ENCODE measurements at regions not wholly inside any gene's neighbourhood (a gene's known extent, or its start where the extent isn't known, plus 50 kb on each side); places are given as distances from the start of the nearest gene placed in this dataset.

- DNase-seq = no peak
These were observed 81.0 kb upstream of the KLHL25 start for GRCh38 chr15:85875756-85876155.

GRCh38 chr15:85878828-85879225 lies 84.1 kb upstream of the KLHL25 start:
- Histone ChIP-seq H3K27me3 (ENCODE audit: control insufficient read depth, insufficient read depth, low read length) (no peaks in the 10 kb centered on the region), H3K36me3 (replicated peaks; ENCODE audit: control insufficient read depth, insufficient read depth, low read length) (no peaks in the 10 kb centered on the region), H3K4me3 (ENCODE audit: insufficient read depth, low read depth, low read length) (no peak overlapping the region)
- no peak for DNase-seq

More at GRCh38 chr15:85875756-85876155, 81.0 kb upstream of the KLHL25 start:
- Histone ChIP-seq H3K4me3 (ENCODE audit: insufficient read depth, low read depth, low read length) (no peak overlapping the region), H3K27me3 (ENCODE audit: control insufficient read depth, insufficient read depth, low read length) (no peaks in the 10 kb centered on the region), H3K36me3 (replicated peaks; ENCODE audit: control insufficient read depth, insufficient read depth, low read length) (no peaks in the 10 kb centered on the region)

- H3K27me3 ChIP-seq (ENCODE audit: control insufficient read depth, insufficient read depth, low read length) = no peaks in the 10 kb centered on the region
- no peak overlapping the region for H3K4me3 ChIP-seq (ENCODE audit: insufficient read depth, low read depth, low read length)
- no peaks in the 10 kb centered on the region for H3K36me3 ChIP-seq (replicated peaks; ENCODE audit: control insufficient read depth, insufficient read depth, low read length)
- DNase-seq = no peak
These were observed 84.8 kb upstream of the KLHL25 start for GRCh38 chr15:85879334-85880163.

- no peaks in the 10 kb centered on the region for H3K27me3 ChIP-seq (ENCODE audit: control insufficient read depth, insufficient read depth, low read length)
- no peak for DNase-seq
- H3K36me3 ChIP-seq (replicated peaks; ENCODE audit: control insufficient read depth, insufficient read depth, low read length) = no peaks in the 10 kb centered on the region
- H3K4me3 ChIP-seq (ENCODE audit: insufficient read depth, low read depth, low read length) = no peak overlapping the region
These were observed 85.9 kb upstream of the KLHL25 start for GRCh38 chr15:85880501-85881190.

- Histone ChIP-seq H3K36me3 (replicated peaks; ENCODE audit: control insufficient read depth, insufficient read depth, low read length) (no peaks in the 10 kb centered on the region), H3K4me3 (ENCODE audit: insufficient read depth, low read depth, low read length) (no peak overlapping the region), H3K27me3 (ENCODE audit: control insufficient read depth, insufficient read depth, low read length) (no peaks in the 10 kb centered on the region)
- no peak for DNase-seq
These were observed 91.6 kb upstream of the KLHL25 start for GRCh38 chr15:85886309-85886811.

- DNase-seq = no peak
- Histone ChIP-seq H3K4me3 (ENCODE audit: insufficient read depth, low read depth, low read length) (no peak overlapping the region), H3K36me3 (replicated peaks; ENCODE audit: control insufficient read depth, insufficient read depth, low read length) (no peaks in the 10 kb centered on the region)
These were observed 95.4 kb upstream of the KLHL25 start for GRCh38 chr15:85889956-85890619.

GRCh38 chr15:85890620-85890980 lies 95.9 kb upstream of the KLHL25 start:
- Histone ChIP-seq H3K36me3 (replicated peaks; ENCODE audit: control insufficient read depth, insufficient read depth, low read length) (no peaks in the 10 kb centered on the region), H3K27me3 (ENCODE audit: control insufficient read depth, insufficient read depth, low read length) (no peaks in the 10 kb centered on the region), H3K4me3 (ENCODE audit: insufficient read depth, low read depth, low read length) (no peak overlapping the region)
- no peak for DNase-seq

More at GRCh38 chr15:85889956-85890619, 95.4 kb upstream of the KLHL25 start:
- no peaks in the 10 kb centered on the region for H3K27me3 ChIP-seq (ENCODE audit: control insufficient read depth, insufficient read depth, low read length)

GRCh38 chr15:85891470-85891869 lies 96.7 kb upstream of the KLHL25 start:
- Histone ChIP-seq H3K27me3 (ENCODE audit: control insufficient read depth, insufficient read depth, low read length) (no peaks in the 10 kb centered on the region), H3K4me3 (ENCODE audit: insufficient read depth, low read depth, low read length) (no peak overlapping the region), H3K36me3 (replicated peaks; ENCODE audit: control insufficient read depth, insufficient read depth, low read length) (no peaks in the 10 kb centered on the region)
- DNase-seq = no peak

- no peak for DNase-seq
- Histone ChIP-seq H3K36me3 (replicated peaks; ENCODE audit: control insufficient read depth, insufficient read depth, low read length) (no peaks in the 10 kb centered on the region), H3K4me3 (ENCODE audit: insufficient read depth, low read depth, low read length) (no peak overlapping the region), H3K27me3 (ENCODE audit: control insufficient read depth, insufficient read depth, low read length) (no peaks in the 10 kb centered on the region)
These were observed 97.5 kb upstream of the KLHL25 start for GRCh38 chr15:85892232-85892631.

- H3K36me3 ChIP-seq (replicated peaks; ENCODE audit: control insufficient read depth, insufficient read depth, low read length) = no peaks in the 10 kb centered on the region
- no peak overlapping the region for H3K4me3 ChIP-seq (ENCODE audit: insufficient read depth, low read depth, low read length)
- DNase-seq = no peak
- H3K27me3 ChIP-seq (ENCODE audit: control insufficient read depth, insufficient read depth, low read length) = no peaks in the 10 kb centered on the region
These were observed 102.6 kb upstream of the KLHL25 start for GRCh38 chr15:85897207-85897894.

- no peaks in the 10 kb centered on the region for H3K27me3 ChIP-seq (ENCODE audit: control insufficient read depth, insufficient read depth, low read length)
- peak; percentile 65 for DNase-seq
- no peaks in the 10 kb centered on the region for H3K36me3 ChIP-seq (replicated peaks; ENCODE audit: control insufficient read depth, insufficient read depth, low read length)
- no peak overlapping the region for H3K4me3 ChIP-seq (ENCODE audit: insufficient read depth, low read depth, low read length)
These were observed 103.4 kb upstream of the KLHL25 start for GRCh38 chr15:85897895-85898717.

- peak; percentile 28 for DNase-seq
- Histone ChIP-seq H3K27me3 (ENCODE audit: control insufficient read depth, insufficient read depth, low read length) (no peaks in the 10 kb centered on the region), H3K36me3 (replicated peaks; ENCODE audit: control insufficient read depth, insufficient read depth, low read length) (no peaks in the 10 kb centered on the region), H3K4me3 (ENCODE audit: insufficient read depth, low read depth, low read length) (no peak overlapping the region)
These were observed 105.2 kb upstream of the KLHL25 start for GRCh38 chr15:85899927-85900326.

- Histone ChIP-seq H3K36me3 (replicated peaks; ENCODE audit: control insufficient read depth, insufficient read depth, low read length) (no peaks in the 10 kb centered on the region), H3K4me3 (ENCODE audit: insufficient read depth, low read depth, low read length) (no peak overlapping the region), H3K27me3 (ENCODE audit: control insufficient read depth, insufficient read depth, low read length) (no peaks in the 10 kb centered on the region)
- DNase-seq = no peak
These were observed 111.2 kb upstream of the KLHL25 start for GRCh38 chr15:85905751-85906450.
